Medulla oblongata (tissue), 1 donor: ENCODE measurements at regions not wholly inside any gene's neighbourhood (a gene's known extent, or its start where the extent isn't known, plus 50 kb on each side); places are given as distances from the start of the nearest gene placed in this dataset.

Source experiments
- DNase-seq: peaks from one replicate; pipeline ENCODE4 v3.0.0-alpha.2; 2015; ENCODE audit errors: extremely low spot score

- DNase-seq, result no peak
These were observed 1066.3 kb upstream of the MAP3K7 start for GRCh38 chr6:91653076-91653723.

- no peak for DNase-seq
These were observed 1059.8 kb upstream of the MAP3K7 start for GRCh38 chr6:91646649-91647048.

- DNase-seq, result no peak
These were observed 1058.9 kb upstream of the MAP3K7 start for GRCh38 chr6:91645811-91646210.

- DNase-seq, result no peak
These were observed 1050.3 kb upstream of the MAP3K7 start for GRCh38 chr6:91637217-91637616.

- no peak for DNase-seq
These were observed 1047.9 kb upstream of the MAP3K7 start for GRCh38 chr6:91634791-91635190.

GRCh38 chr6:91633374-91634111 lies 1046.7 kb upstream of the MAP3K7 start:
- DNase-seq, result no peak

GRCh38 chr6:91632308-91632707 lies 1045.4 kb upstream of the MAP3K7 start:
- DNase-seq, result no peak

GRCh38 chr6:91631227-91631626 lies 1044.4 kb upstream of the MAP3K7 start:
- no peak for DNase-seq

GRCh38 chr6:91626911-91627310 lies 1040.0 kb upstream of the MAP3K7 start:
- DNase-seq, result no peak

GRCh38 chr6:91613481-91613880 lies 1026.6 kb upstream of the MAP3K7 start:
- no peak for DNase-seq

- DNase-seq, result no peak
These were observed 1024.3 kb upstream of the MAP3K7 start for GRCh38 chr6:91611190-91611589.

GRCh38 chr6:91608428-91608827 lies 1021.6 kb upstream of the MAP3K7 start:
- DNase-seq, result no peak

- no peak for DNase-seq
These were observed 1019.5 kb upstream of the MAP3K7 start for GRCh38 chr6:91606148-91606901.

- no peak for DNase-seq
These were observed 1013.7 kb upstream of the MAP3K7 start for GRCh38 chr6:91600561-91600960.

- DNase-seq, result no peak
These were observed 1003.3 kb upstream of the MAP3K7 start for GRCh38 chr6:91590191-91590590.

GRCh38 chr6:91580635-91581034 lies 993.8 kb upstream of the MAP3K7 start:
- no peak for DNase-seq

- DNase-seq, result no peak
These were observed 988.2 kb upstream of the MAP3K7 start for GRCh38 chr6:91575032-91575431.

GRCh38 chr6:91573826-91574416 lies 987.0 kb upstream of the MAP3K7 start:
- DNase-seq, result no peak

GRCh38 chr6:91572878-91573277 lies 986.0 kb upstream of the MAP3K7 start:
- DNase-seq, result no peak

GRCh38 chr6:91569071-91569470 lies 982.2 kb upstream of the MAP3K7 start:
- no peak for DNase-seq

- DNase-seq, result no peak
These were observed 979.6 kb upstream of the MAP3K7 start for GRCh38 chr6:91566467-91566866.

GRCh38 chr6:91565207-91565606 lies 978.3 kb upstream of the MAP3K7 start:
- no peak for DNase-seq
